CD4-positive, alpha-beta T cell (primary cell): ENCODE measurements at regions not wholly inside any gene's neighbourhood (a gene's known extent, or its start where the extent isn't known, plus 50 kb on each side); places are given as distances from the start of the nearest gene placed in this dataset.

Experiments used
- ATAC-seq: fragments of 200-7000 bp; cut with Tn5 transposase; one replicate; pipeline ENCODE4 v1.10.0; 2022; ENCODE audit warnings: mild to moderate bottlenecking; ENCODE audit not compliant: poor library complexity
- CTCF ChIA-PET: fragments of 350-600 bp; sonication (Branson Sonifier 250); formaldehyde crosslinking; loops from one replicate; lab custom pipeline; 2021; ENCODE audit warnings: antibody characterized with exemption, inconsistent platforms; lab: Charles Lee
- POLR2A ChIA-PET: fragments of 350-600 bp; sonication (Branson Sonifier 250); formaldehyde crosslinking; loops from one replicate; lab custom pipeline; 2021; ENCODE audit warnings: antibody characterized with exemption, inconsistent platforms; lab: Charles Lee
- DNase-seq, 14 experiments: peaks; one replicate each; pipeline ENCODE4 v3.0.0-alpha.2; 2013 to 2020; ENCODE audit warnings: mixed read lengths in 2 of 14
- H3K27ac ChIP-seq, 2 donors: one replicate each; pipeline versions ENCODE4 v1.5.1 to v1.7.0; 2013; ENCODE audit warnings: low read length in 2 of 2, low read depth in 1 of 2, mild to moderate bottlenecking in 1 of 2
- H3K27me3 ChIP-seq, 2 experiments: 1 replicate in 1 of 2; 2 replicates in 1 of 2; pipeline versions ENCODE4 v1.6.1 to v1.7.0; 2013; ENCODE audit warnings: low read length in 2 of 2, control low read depth in 1 of 2, mild to moderate bottlenecking in 1 of 2, moderate library complexity in 1 of 2; ENCODE audit not compliant: insufficient read depth in 2 of 2, control insufficient read depth in 1 of 2
- H3K36me3 ChIP-seq: one replicate; pipeline ENCODE4 v1.6.1; 2013; ENCODE audit warnings: low read length, control low read depth; ENCODE audit not compliant: insufficient read depth
- H3K4me1 ChIP-seq: one replicate; pipeline ENCODE4 v1.6.1; 2013; ENCODE audit warnings: low read length, control low read depth; ENCODE audit not compliant: insufficient read depth
- H3K4me3 ChIP-seq: one replicate; pipeline ENCODE4 v1.5.1; 2013; ENCODE audit warnings: mild to moderate bottlenecking, low read length, moderate library complexity
- H3K9me3 ChIP-seq, 2 experiments: 1 replicate in 1 of 2; 2 replicates in 1 of 2; pipeline versions ENCODE4 v1.6.1 to v1.7.0; 2013; ENCODE audit warnings: low read length in 2 of 2, mild to moderate bottlenecking in 2 of 2, control low read depth in 1 of 2, moderate library complexity in 1 of 2; ENCODE audit not compliant: control insufficient read depth in 1 of 2, insufficient read depth in 1 of 2
- H3K27ac Mint-ChIP-seq: one replicate; pipeline ENCODE4 v1.8.0; 2020; ENCODE audit warnings: mixed read lengths
- H3K27me3 Mint-ChIP-seq: one replicate; pipeline ENCODE4 v1.8.0; 2021; ENCODE audit warnings: mixed read lengths
- H3K36me3 Mint-ChIP-seq: one replicate; pipeline ENCODE4 v1.8.0; 2021; ENCODE audit warnings: low read depth, mixed read lengths
- H3K4me1 Mint-ChIP-seq: one replicate; pipeline ENCODE4 v1.8.0; 2021; ENCODE audit warnings: low read depth, mixed read lengths
- H3K4me3 Mint-ChIP-seq: one replicate; pipeline ENCODE4 v1.8.0; 2020; ENCODE audit warnings: mild to moderate bottlenecking, mixed read lengths
- H3K9me3 Mint-ChIP-seq: one replicate; pipeline ENCODE4 v1.8.0; 2020; ENCODE audit warnings: mixed read lengths
- CTCF ChIP-seq: fragments of 200-600 bp; IDR thresholded peaks from one replicate; pipeline ENCODE4 v1.8.0; 2022; ENCODE audit warnings: antibody characterized with exemption, mild to moderate bottlenecking
- intact Hi-C, 2 experiments: fragments of 100-400 bp; cut with DNase I in 1 of 2; cut with micrococcal nuclease in 1 of 2; formaldehyde crosslinking; loops; one replicate each; pipeline versions ENCODE4 v1.15.1 to v1.9.0; 2023 to 2025; cut with DNase I, micrococcal nuclease

GRCh38 chr17:33668516-33668915 is 375.4 kb upstream of the ASIC2 start:
- H3K4me3 ChIP-seq, result no peak overlapping the region
- no peaks in the 10 kb centered on the region for H3K9me3 Mint-ChIP-seq
- H3K36me3 Mint-ChIP-seq, result no peaks in the 10 kb centered on the region
- H3K4me1 ChIP-seq, result peaks cover 9% of the 10 kb centered on the region
- POLR2A ChIA-PET, result no interaction called here
- H3K27me3 Mint-ChIP-seq, result no peaks in the 10 kb centered on the region
- H3K9me3 ChIP-seq, result no peaks in the 10 kb centered on the region
- no peak overlapping the region for H3K27ac Mint-ChIP-seq
- peaks cover 12% of the 10 kb centered on the region for H3K4me1 Mint-ChIP-seq
- intact Hi-C loops, result no loop called here
- no peak overlapping the region for H3K4me3 Mint-ChIP-seq
- no peaks in the 10 kb centered on the region for H3K27me3 ChIP-seq
- no peak for TF ChIP-seq CTCF
- no peak for DNase-seq
- no peak overlapping the region for H3K27ac ChIP-seq
- ATAC-seq, result no peak
- CTCF ChIA-PET, result interaction anchor here (0.7 kb wide), 1 partner anchor 204 kb away, joined by 3 read pairs; no protein-coding TSS in a partner anchor
- H3K36me3 ChIP-seq, result no peaks in the 10 kb centered on the region

GRCh38 chr17:33671491-33671890 is 378.4 kb upstream of the ASIC2 start:
- peaks cover 12% of the 10 kb centered on the region for H3K4me1 Mint-ChIP-seq
- no peaks in the 10 kb centered on the region for H3K27me3 Mint-ChIP-seq
- CTCF ChIA-PET, result no interaction called here
- peaks cover 9% of the 10 kb centered on the region for H3K4me1 ChIP-seq
- DNase-seq (no peak), ATAC-seq (no peak)
- no peaks in the 10 kb centered on the region for H3K27me3 ChIP-seq
- H3K4me3 ChIP-seq, result no peak overlapping the region
- no peaks in the 10 kb centered on the region for H3K9me3 Mint-ChIP-seq
- intact Hi-C loops, result no loop called here
- no peaks in the 10 kb centered on the region for H3K36me3 ChIP-seq
- no peak overlapping the region for H3K4me3 Mint-ChIP-seq
- no peaks in the 10 kb centered on the region for H3K9me3 ChIP-seq
- no peak overlapping the region for H3K27ac ChIP-seq
- POLR2A ChIA-PET, result no interaction called here
- no peaks in the 10 kb centered on the region for H3K36me3 Mint-ChIP-seq
- TF ChIP-seq CTCF, result no peak
- no peak overlapping the region for H3K27ac Mint-ChIP-seq

- no peaks in the 10 kb centered on the region for H3K36me3 Mint-ChIP-seq
- H3K4me3 Mint-ChIP-seq, result no peak overlapping the region
- no peaks in the 10 kb centered on the region for H3K9me3 Mint-ChIP-seq
- Histone ChIP-seq H3K36me3 (no peaks in the 10 kb centered on the region), H3K4me1 (no peaks in the 10 kb centered on the region), H3K27ac (no peak overlapping the region), H3K27me3 (no peaks in the 10 kb centered on the region), H3K9me3 (no peaks in the 10 kb centered on the region), H3K4me3 (no peak overlapping the region)
- DNase-seq, result peak in 13 of 14 experiments; percentile 2 to 61 (median 16)
- no peak overlapping the region for H3K27ac Mint-ChIP-seq
- no peaks in the 10 kb centered on the region for H3K4me1 Mint-ChIP-seq
- intact Hi-C loops, result loop anchor here in 1 of 2 experiments (1.0 kb wide), 1 partner anchor 154 kb away; no protein-coding TSS in a partner anchor
- peak; percentile 53 for TF ChIP-seq CTCF
- ChIA-PET POLR2A (no interaction called here), CTCF (interaction anchor here (0.6 to 1.6 kb wide), 3 partner anchors 11 to 47 kb away, joined by 3 read pairs; no protein-coding TSS in a partner anchor)
- no peaks in the 10 kb centered on the region for H3K27me3 Mint-ChIP-seq
- ATAC-seq, result peak; percentile 76
These were observed 381.6 kb upstream of the ASIC2 start for GRCh38 chr17:33674685-33675084.
